IMR-90 (cell line): ENCODE measurements at regions not wholly inside any gene's neighbourhood (a gene's known extent, or its start where the extent isn't known, plus 50 kb on each side); places are given as distances from the start of the nearest gene placed in this dataset.
A peak's percentile ranks its signal among the peaks of the same experiment; 100 is the strongest.

Experiments
- ATAC-seq: fragments of 200-7000 bp; cut with Tn5 transposase; 2 replicates; pipeline ENCODE4 v1.9.1; 2020; ENCODE audit warnings: low read depth, mild to moderate bottlenecking, moderate library complexity
- BruUV-seq: library from RNA; stranded (reverse); fragments of 400-500 nt; replicated peaks from 2 replicates; lab custom pipeline; 2021; lab: Mats Ljungman, UMichigan
- CTCF ChIA-PET: fragments of 300-600 bp; formaldehyde crosslinking; extraction: SDS; loops from one replicate; lab custom pipeline; 2021; ENCODE audit warnings: antibody characterized with exemption; lab: Yijun Ruan, JAX
- POLR2A ChIA-PET: fragments of 300-600 bp; sonication (Branson Sonifier 250); formaldehyde crosslinking; loops from one replicate; lab custom pipeline; 2022; ENCODE audit warnings: antibody characterized with exemption; ENCODE audit not compliant: unreplicated experiment; lab: Charles Lee
- DNase-seq: peaks from one replicate; pipeline ENCODE4 v3.0.0; 2013
- H2AFZ ChIP-seq: replicated peaks from 2 replicates; pipeline ENCODE3; 2013; ENCODE audit warnings: low read length, mild to moderate bottlenecking; ENCODE audit not compliant: poor library complexity
- H2AK5ac ChIP-seq: 2 replicates; pipeline ENCODE4 v1.6.1; 2013; ENCODE audit warnings: low read depth, low read length, inconsistent platforms
- H2AK9ac ChIP-seq: replicated peaks from 2 replicates; pipeline ENCODE3; 2013; ENCODE audit warnings: mild to moderate bottlenecking, low read depth, low read length, moderate library complexity; ENCODE audit not compliant: poor library complexity
- H2BK120ac ChIP-seq: 2 replicates; pipeline ENCODE4 v1.6.1; 2013; ENCODE audit warnings: low read depth, low read length, inconsistent platforms
- H2BK15ac ChIP-seq: 3 replicates; pipeline ENCODE4 v1.6.1; 2013; ENCODE audit warnings: low read depth, low read length, inconsistent platforms
- H2BK20ac ChIP-seq: 2 replicates; pipeline ENCODE4 v1.6.1; 2013; ENCODE audit warnings: low read depth, mild to moderate bottlenecking, inconsistent platforms, low read length, moderate library complexity
- H2BK5ac ChIP-seq: 2 replicates; pipeline ENCODE4 v1.6.1; 2013; ENCODE audit warnings: mild to moderate bottlenecking, low read depth, low read length, inconsistent platforms; ENCODE audit not compliant: poor library complexity, severe bottlenecking
- H3K14ac ChIP-seq: replicated peaks from 2 replicates; pipeline ENCODE4 v1.6.1; 2013; ENCODE audit warnings: low read depth, low read length, inconsistent platforms
- H3K18ac ChIP-seq: 2 replicates; pipeline ENCODE4 v1.6.1; 2013; ENCODE audit warnings: low read depth, low read length, control low read depth
- H3K23ac ChIP-seq: 2 replicates; pipeline ENCODE4 v1.6.1; 2013; ENCODE audit warnings: low read depth, low read length, inconsistent platforms
- H3K27ac ChIP-seq: 2 replicates; pipeline ENCODE4 v1.5.1; 2013; ENCODE audit warnings: mild to moderate bottlenecking, control low read depth, low read length; ENCODE audit not compliant: insufficient read depth
- H3K27me3 ChIP-seq: 2 replicates; pipeline ENCODE4 v1.6.1; 2013; ENCODE audit warnings: low read length; ENCODE audit not compliant: control insufficient read depth, insufficient read depth
- H3K36me3 ChIP-seq: 2 replicates; pipeline ENCODE4 v1.6.1; 2013; ENCODE audit warnings: low read length, mixed read lengths; ENCODE audit not compliant: control insufficient read depth, insufficient read depth
- H3K4ac ChIP-seq: 2 replicates; pipeline ENCODE4 v1.6.1; 2013; ENCODE audit warnings: low read depth, low read length, inconsistent platforms
- H3K4me1 ChIP-seq: 2 replicates; pipeline ENCODE4 v1.6.1; 2013; ENCODE audit warnings: low read length, mixed read lengths; ENCODE audit not compliant: control insufficient read depth, insufficient read depth
- H3K4me2 ChIP-seq: 2 replicates; pipeline ENCODE4 v1.6.1; 2013; ENCODE audit warnings: low read depth, mild to moderate bottlenecking, control low read depth, low read length, moderate library complexity
- H3K4me3 ChIP-seq: 2 replicates; pipeline ENCODE4 v1.5.1; 2013; ENCODE audit warnings: low read depth, mild to moderate bottlenecking, control low read depth, low read length, moderate library complexity; ENCODE audit not compliant: insufficient read depth
- H3K56ac ChIP-seq: 2 replicates; pipeline ENCODE4 v1.6.1; 2013; ENCODE audit warnings: low read length, inconsistent platforms; ENCODE audit not compliant: insufficient read depth; ENCODE audit errors: extremely low read depth
- H3K79me1 ChIP-seq, 2 experiments: 2 replicates each; pipeline ENCODE4 v1.6.1; 2013; ENCODE audit warnings: low read length in 2 of 2, inconsistent platforms in 1 of 2, low read depth in 1 of 2
- H3K9ac ChIP-seq: 2 replicates; pipeline ENCODE4 v1.6.1; 2013; ENCODE audit warnings: low read depth, low read length, control low read depth
- H3K9me1 ChIP-seq: 2 replicates; pipeline ENCODE4 v1.6.1; 2013; ENCODE audit warnings: low read length, inconsistent platforms; ENCODE audit not compliant: insufficient read depth
- H3K9me3 ChIP-seq: 2 replicates; pipeline ENCODE4 v1.6.1; 2013; ENCODE audit warnings: low read length; ENCODE audit not compliant: control insufficient read depth, insufficient read depth
- H4K20me1 ChIP-seq: 2 replicates; pipeline ENCODE4 v1.6.1; 2013; ENCODE audit warnings: low read length, inconsistent platforms; ENCODE audit not compliant: insufficient read depth
- H4K5ac ChIP-seq: 2 replicates; pipeline ENCODE4 v1.6.1; 2013; ENCODE audit warnings: mild to moderate bottlenecking, low read depth, low read length, control low read depth
- H4K8ac ChIP-seq, 2 experiments: 2 replicates each; pipeline ENCODE4 v1.6.1; 2013; ENCODE audit warnings: low read depth in 2 of 2, low read length in 2 of 2, control low read depth in 1 of 2, inconsistent platforms in 1 of 2
- H4K91ac ChIP-seq: 2 replicates; pipeline ENCODE4 v1.6.1; 2013; ENCODE audit warnings: low read depth, low read length, inconsistent platforms; ENCODE audit not compliant: insufficient read depth
- BHLHE40 ChIP-seq: fragments of 150-350 bp; IDR thresholded peaks from 2 replicates; pipeline ENCODE4 v1.6.1; 2016; ENCODE audit warnings: mild to moderate bottlenecking, low read depth, low read length
- CTCF ChIP-seq: conservative IDR thresholded peaks from 2 replicates; pipeline ENCODE4 v1.5.1; 2012; ENCODE audit warnings: mild to moderate bottlenecking, low read depth, low read length, improper control_type of control experiment
- ELK1 ChIP-seq: fragments of 150-350 bp; IDR thresholded peaks from 2 replicates; pipeline ENCODE4 v1.6.1; 2016; ENCODE audit warnings: low read depth, mild to moderate bottlenecking, low read length, moderate library complexity, borderline replicate concordance
- MAFK ChIP-seq: IDR thresholded peaks from 2 replicates; pipeline ENCODE4 v1.6.1; 2012; ENCODE audit warnings: low read depth, low read length, improper control_type of control experiment
- POLR2A ChIP-seq: IDR thresholded peaks from 2 replicates; pipeline ENCODE4 v1.6.1; 2012; ENCODE audit warnings: mild to moderate bottlenecking, low read depth, low read length
- RCOR1 ChIP-seq: IDR thresholded peaks from 2 replicates; pipeline ENCODE4 v1.6.1; 2012; ENCODE audit warnings: mild to moderate bottlenecking, low read length, improper control_type of control experiment; ENCODE audit not compliant: insufficient replicate concordance
- RFX5 ChIP-seq: IDR thresholded peaks from 2 replicates; pipeline ENCODE4 v1.8.0; 2012; ENCODE audit warnings: low read depth, mild to moderate bottlenecking, low read length, moderate library complexity
- SMC3 ChIP-seq: fragments of 150-350 bp; IDR thresholded peaks from 2 replicates; pipeline ENCODE4 v1.6.1; 2016; ENCODE audit warnings: low read depth, mild to moderate bottlenecking, antibody characterized with exemption, low read length, moderate library complexity
- WGBS, 2 experiments: methylation state at CpG; one replicate each; pipeline versions ENCODE4 v1.1.5 to v1.1.7; 2013; ENCODE audit warnings: missing lambda C conversion rate in 2 of 2; ENCODE audit not compliant: insufficient read length in 1 of 2; ENCODE audit errors: extremely low coverage in 2 of 2; 5-methylcytosine and 5-hydroxymethylcytosine counted together
- dilution Hi-C: fragments of 300-500 bp; cut with HindIII; formaldehyde crosslinking; loops from one replicate; pipeline ENCODE4 v1.14.3; 2018; ENCODE audit warnings: low sequenced_read_pairs; ENCODE audit not compliant: unreplicated experiment
- in situ Hi-C: fragments of 300-500 bp; cut with MboI; formaldehyde crosslinking; loops from 3 replicates; pipeline ENCODE4 v1.14.3; 2019; ENCODE audit warnings: low sequenced_read_pairs, inconsistent platforms, mixed read lengths
- intact Hi-C: fragments of 100-400 bp; cut with micrococcal nuclease; formaldehyde crosslinking; loops from 2 replicates; pipeline ENCODE4 v1.10.0; 2022

- Histone ChIP-seq H4K5ac (no peak overlapping the region), H2BK120ac (no peak overlapping the region), H2AFZ (no peak overlapping the region), H3K14ac (no peak overlapping the region), H4K20me1 (no peaks in the 10 kb centered on the region), H3K18ac (no peak overlapping the region), H3K4me3 (no peak overlapping the region), H2BK20ac (no peak overlapping the region), H3K4me2 (no peak overlapping the region), H3K23ac (no peak overlapping the region), H3K4me1 (peaks cover 2% of the 10 kb centered on the region; the same call in 1 of the 2 replicates), H3K36me3 (no peaks in the 10 kb centered on the region), H3K79me1 (no peaks in the 10 kb centered on the region), H2AK5ac (no peak overlapping the region), H3K4ac (no peak overlapping the region), H3K9ac (no peak overlapping the region), H2AK9ac (no peak overlapping the region), H3K27me3 (no peaks in the 10 kb centered on the region), H4K8ac (no peak overlapping the region), H3K9me1 (no peaks in the 10 kb centered on the region), H4K91ac (no peak overlapping the region), H2BK15ac (no peak overlapping the region), H2BK5ac (no peak overlapping the region), H3K56ac (no peak overlapping the region), H3K9me3 (no peaks in the 10 kb centered on the region), H3K27ac (no peak overlapping the region)
- intact Hi-C loops (no loop called here), dilution Hi-C loops (no loop called here), in situ Hi-C loops (loop anchor here (25.0 kb wide), 1 partner anchor 362 kb away; no protein-coding TSS in a partner anchor)
- ATAC-seq (no peak), DNase-seq (peak; percentile 4)
- no peak for TF ChIP-seq CTCF
- TF ChIP-seq SMC3: no peak
- no peak for TF ChIP-seq MAFK
- no peak for TF ChIP-seq BHLHE40
- TF ChIP-seq POLR2A: no peak
- no peak for TF ChIP-seq RCOR1
- TF ChIP-seq RFX5: no peak
- no peak for TF ChIP-seq ELK1
- ChIA-PET POLR2A (no interaction called here), CTCF (no interaction called here)
- no TSS peak for BruUV-seq
- WGBS, 2 experiments: no CpG with 5 or more reads among the region's 1 CpG
Observed at GRCh38 chr10:57699944-57700343, 567.8 kb downstream of the IPMK start.
